ENCODE measurements at regions not wholly inside any gene's neighbourhood (a gene's known extent, or its start where the extent isn't known, plus 50 kb on each side); places are given as distances from the start of the nearest gene placed in this dataset.

- H3K36me3 ChIP-seq (ENCODE audit: insufficient read depth in 1 of 2, low read depth in 1 of 2): no peaks in the 10 kb centered on the region
- intact Hi-C loops (cut with DNase I): no loop called here
- H3K27me3 ChIP-seq (ENCODE audit: insufficient read depth in 3 of 3, low read length in 2 of 3): no peaks in the 10 kb centered on the region
- no peaks in the 10 kb centered on the region for H3K4me1 ChIP-seq
- no peak overlapping the region for H3K27ac ChIP-seq
- WGBS, 3 donors: 95 to 99% (median 95%) methylated on average over 2 of the region's 2 CpGs
- no peak overlapping the region for H3K4me3 ChIP-seq
- ATAC-seq: no peak
- no peak for TF ChIP-seq CTCF (IDR thresholded peaks at IDR 0.05)
- peaks cover 6% of the 10 kb centered on the region for H3K9me3 ChIP-seq
- no peak for DNase-seq
Observed at GRCh38 chr13:62631619-62632018, 1216.0 kb upstream of the PCDH20 start.

- intact Hi-C loops (cut with DNase I): no loop called here
- no peak for TF ChIP-seq CTCF (IDR thresholded peaks at IDR 0.05)
- Histone ChIP-seq H3K36me3 (ENCODE audit: insufficient read depth in 1 of 2, low read depth in 1 of 2) (no peaks in the 10 kb centered on the region), H3K4me3 (no peak overlapping the region), H3K4me1 (no peaks in the 10 kb centered on the region), H3K9me3 (peaks cover 6% of the 10 kb centered on the region), H3K27ac (no peak overlapping the region), H3K27me3 (ENCODE audit: insufficient read depth in 3 of 3, low read length in 2 of 3) (no peaks in the 10 kb centered on the region)
- ATAC-seq (no peak), DNase-seq (no peak)
Observed at GRCh38 chr13:62631124-62631523, 1215.5 kb upstream of the PCDH20 start.

- Histone ChIP-seq H3K27ac (no peak overlapping the region), H3K36me3 (ENCODE audit: insufficient read depth in 1 of 2, low read depth in 1 of 2) (no peaks in the 10 kb centered on the region), H3K4me1 (no peaks in the 10 kb centered on the region), H3K27me3 (ENCODE audit: insufficient read depth in 3 of 3, low read length in 2 of 3) (no peaks in the 10 kb centered on the region), H3K4me3 (no peak overlapping the region), H3K9me3 (peaks cover 6% of the 10 kb centered on the region)
- no peak for TF ChIP-seq CTCF (IDR thresholded peaks at IDR 0.05)
- no peak for ATAC-seq
- WGBS, 3 donors: 54 to 76% (median 57%) methylated on average over 3 of the region's 3 CpGs
- intact Hi-C loops (cut with DNase I): no loop called here
- DNase-seq: no peak
Observed at GRCh38 chr13:62629618-62630017, 1214.0 kb upstream of the PCDH20 start.

- Histone ChIP-seq H3K27me3 (ENCODE audit: insufficient read depth in 3 of 3, low read length in 2 of 3) (no peaks in the 10 kb centered on the region), H3K9me3 (no peaks in the 10 kb centered on the region), H3K4me1 (no peaks in the 10 kb centered on the region), H3K27ac (no peak overlapping the region), H3K36me3 (ENCODE audit: insufficient read depth in 1 of 2, low read depth in 1 of 2) (no peaks in the 10 kb centered on the region), H3K4me3 (no peak overlapping the region)
- TF ChIP-seq CTCF (IDR thresholded peaks at IDR 0.05): no peak
- intact Hi-C loops (cut with DNase I): no loop called here
- DNase-seq (no peak), ATAC-seq (no peak)
- 89 to 90% (median 89%) methylated on average over 15 of the region's 15 CpGs for WGBS, 3 donors
Observed at GRCh38 chr13:62627226-62627625, 1211.6 kb upstream of the PCDH20 start.

- H3K27ac ChIP-seq: no peak overlapping the region
- H3K9me3 ChIP-seq: no peaks in the 10 kb centered on the region
- no peaks in the 10 kb centered on the region for H3K36me3 ChIP-seq (ENCODE audit: insufficient read depth in 1 of 2, low read depth in 1 of 2)
- no peaks in the 10 kb centered on the region for H3K27me3 ChIP-seq (ENCODE audit: insufficient read depth in 3 of 3, low read length in 2 of 3)
- DNase-seq (no peak), ATAC-seq (no peak)
- H3K4me3 ChIP-seq: no peak overlapping the region
- intact Hi-C loops (cut with DNase I): no loop called here
- 46 to 54% (median 52%) methylated on average over 5 of the region's 5 CpGs for WGBS, 3 donors
- H3K4me1 ChIP-seq: no peaks in the 10 kb centered on the region
- TF ChIP-seq CTCF (IDR thresholded peaks at IDR 0.05): no peak
Observed at GRCh38 chr13:62626771-62627170, 1211.1 kb upstream of the PCDH20 start.

Data from psoas muscle (tissue), 7 donors.